HCT116 (cell line): ENCODE measurements at regions not wholly inside any gene's neighbourhood (a gene's known extent, or its start where the extent isn't known, plus 50 kb on each side); places are given as distances from the start of the nearest gene placed in this dataset.

Experiments
- CTCF ChIP-seq, 3 experiments: fragments of 200-600 bp in 1 of 3; sonication (generic) in 1 of 3; IDR thresholded peaks in 2 of 3; conservative IDR thresholded peaks in 1 of 3; 2 replicates each; pipeline ENCODE4 v1.5.1; 2012 to 2017; ENCODE audit warnings: low read depth in 2 of 3, low read length in 2 of 3, antibody characterized with exemption in 1 of 3, borderline replicate concordance in 1 of 3, control low read depth in 1 of 3, mild to moderate bottlenecking in 1 of 3, mixed read lengths in 1 of 3, mixed run types in 1 of 3, moderate library complexity in 1 of 3; ENCODE audit not compliant: insufficient read depth in 1 of 3
- EGR1 ChIP-seq: IDR thresholded peaks from 2 replicates; pipeline ENCODE4 v1.6.1; 2012; ENCODE audit warnings: low read depth
- EZH2 ChIP-seq: fragments of 200-600 bp; sonication (generic); IDR thresholded peaks from 2 replicates; pipeline ENCODE4 v1.6.1; 2017; ENCODE audit warnings: antibody characterized with exemption, mixed run types
- JUND ChIP-seq: IDR thresholded peaks from 2 replicates; pipeline ENCODE4 v1.6.1; 2012
- ZFX ChIP-seq: fragments of 450-650 bp; IDR thresholded peaks from 2 replicates; pipeline ENCODE4 v1.6.1; 2017

DNA sequence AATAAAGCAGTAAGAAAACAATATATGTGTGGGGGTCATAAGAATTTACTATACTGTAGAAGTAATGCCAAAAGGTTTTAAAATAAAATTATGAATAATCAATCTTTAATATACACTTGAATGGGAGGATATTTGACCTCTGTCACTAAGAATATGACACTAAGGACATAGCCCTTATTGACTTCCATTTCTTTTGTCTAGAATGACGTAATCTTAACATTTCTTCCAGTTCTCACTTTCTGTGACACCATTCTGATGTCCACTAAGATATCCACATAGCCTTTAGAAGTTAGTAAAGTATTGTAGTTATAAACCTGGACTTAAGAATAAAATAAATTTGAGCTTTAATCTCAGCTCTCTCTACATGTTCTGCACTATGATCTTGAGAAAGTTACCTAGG, 1050.7 kb downstream of the TLE4 start:
- no peak for TF ChIP-seq JUND
- TF ChIP-seq CTCF (IDR thresholded peaks at IDR 0.05 in 2 of 3, conservative IDR thresholded peaks at IDR 0.05 in 1 of 3; ENCODE audit: borderline replicate concordance in 1 of 3, insufficient read depth in 1 of 3, low read depth in 2 of 3, low read length in 2 of 3): no peak
- no peak for TF ChIP-seq EZH2
- no peak for TF ChIP-seq EGR1
- TF ChIP-seq ZFX: no peak
